Esophagus squamous epithelium (tissue), 5 donors: ENCODE measurements at regions not wholly inside any gene's neighbourhood (a gene's known extent, or its start where the extent isn't known, plus 50 kb on each side); places are given as distances from the start of the nearest gene placed in this dataset.

ENCODE experiments used
- DNase-seq: peaks from one replicate; lab custom pipeline; 2025; lab: John Stamatoyannopoulos, UW
- H3K27ac ChIP-seq, 4 donors: fragments of 200-600 bp; sonication (generic); one replicate each; pipeline ENCODE4 v1.5.1; 2016 to 2019; ENCODE audit warnings: mild to moderate bottlenecking in 1 of 4
- H3K27me3 ChIP-seq, 4 donors: fragments of 200-600 bp; sonication (generic); 1 replicate in 3 of 4; 2 replicates in 1 of 4; pipeline versions ENCODE4 v1.5.1 to v1.6.0; 2017 to 2021; ENCODE audit warnings: antibody characterized with exemption in 1 of 4
- H3K36me3 ChIP-seq, 3 donors: fragments of 200-600 bp; sonication (generic); one replicate each; pipeline ENCODE4 v1.5.1; 2016 to 2019
- H3K4me1 ChIP-seq, 3 donors: fragments of 200-600 bp; sonication (generic); one replicate each; pipeline ENCODE4 v1.5.1; 2017 to 2019
- H3K4me3 ChIP-seq, 4 donors: fragments of 200-600 bp; sonication (generic); 1 replicate in 3 of 4; 2 replicates in 1 of 4; pipeline ENCODE4 v1.5.1; 2016 to 2019; ENCODE audit warnings: mild to moderate bottlenecking in 2 of 4, moderate library complexity in 1 of 4
- H3K9me3 ChIP-seq, 3 donors: fragments of 200-600 bp; sonication (generic); one replicate each; pipeline ENCODE4 v1.5.1; 2016 to 2019
- CTCF ChIP-seq, 6 experiments: fragments of 450-650 bp in 4 of 6; fragments of 200-600 bp in 2 of 6; sonication (generic) in 2 of 6; IDR thresholded peaks; one replicate each; pipeline ENCODE4 v1.5.1; 2016 to 2019; ENCODE audit warnings: antibody characterized with exemption in 6 of 6, mild to moderate bottlenecking in 4 of 6, moderate library complexity in 4 of 6
- POLR2A ChIP-seq, 4 donors: fragments of 450-650 bp; IDR thresholded peaks; one replicate each; pipeline ENCODE4 v1.6.1; 2017; ENCODE audit warnings: antibody characterized with exemption in 4 of 4, mild to moderate bottlenecking in 4 of 4, moderate library complexity in 3 of 4
- WGBS, 2 donors: methylation state at CpG; one replicate each; pipeline ENCODE4 v1.1.5; 2018; 5-methylcytosine and 5-hydroxymethylcytosine counted together
- intact Hi-C: fragments of 100-400 bp; cut with DNase I; formaldehyde crosslinking; loops from one replicate; pipeline ENCODE4 v1.15.0; 2022
- donor health status: DM: yes; HTN: yes; CAD: no.

GRCh38 chr3:110569073-110569472 is 502.5 kb upstream of the NECTIN3 start:
- intact Hi-C loops, result no loop called here
- no peaks in the 10 kb centered on the region for H3K36me3 ChIP-seq
- H3K27me3 ChIP-seq, result no peaks in the 10 kb centered on the region
- H3K4me3 ChIP-seq, result no peak overlapping the region
- H3K4me1 ChIP-seq, result no peaks in the 10 kb centered on the region
- no peak for DNase-seq
- TF ChIP-seq POLR2A (IDR thresholded peaks at IDR 0.05), result no peak
- no peak for TF ChIP-seq CTCF (IDR thresholded peaks at IDR 0.05)
- WGBS, 2 donors, result 65 to 67% methylated on average over 2 of the region's 2 CpGs
- H3K9me3 ChIP-seq, result no peaks in the 10 kb centered on the region
- no peak overlapping the region for H3K27ac ChIP-seq

- Histone ChIP-seq H3K4me1 (no peaks in the 10 kb centered on the region), H3K9me3 (no peaks in the 10 kb centered on the region), H3K36me3 (no peaks in the 10 kb centered on the region), H3K27ac (no peak overlapping the region), H3K27me3 (no peaks in the 10 kb centered on the region), H3K4me3 (no peak overlapping the region)
- 50 to 77% methylated on average over 3 of the region's 3 CpGs for WGBS, 2 donors
- TF ChIP-seq POLR2A (IDR thresholded peaks at IDR 0.05), result no peak
- TF ChIP-seq CTCF (IDR thresholded peaks at IDR 0.05), result no peak
- intact Hi-C loops, result no loop called here
- no peak for DNase-seq
These were observed 495.9 kb upstream of the NECTIN3 start for GRCh38 chr3:110575702-110576101.

- no peak for DNase-seq
These were observed 494.7 kb upstream of the NECTIN3 start for GRCh38 chr3:110576960-110577359.

GRCh38 chr3:110577854-110578253 is 493.8 kb upstream of the NECTIN3 start:
- no peaks in the 10 kb centered on the region for H3K9me3 ChIP-seq
- H3K4me3 ChIP-seq, result no peak overlapping the region
- intact Hi-C loops, result no loop called here
- 53 to 84% methylated on average over 2 of the region's 2 CpGs for WGBS, 2 donors
- no peak overlapping the region for H3K27ac ChIP-seq
- H3K36me3 ChIP-seq, result no peaks in the 10 kb centered on the region
- H3K27me3 ChIP-seq, result no peaks in the 10 kb centered on the region
- DNase-seq, result no peak
- TF ChIP-seq POLR2A (IDR thresholded peaks at IDR 0.05) (no peak), CTCF (IDR thresholded peaks at IDR 0.05) (no peak)
- no peaks in the 10 kb centered on the region for H3K4me1 ChIP-seq

More at GRCh38 chr3:110576960-110577359, 494.7 kb upstream of the NECTIN3 start:
- H3K27me3 ChIP-seq, result no peaks in the 10 kb centered on the region
- no peak overlapping the region for H3K4me3 ChIP-seq
- H3K27ac ChIP-seq, result no peak overlapping the region
- intact Hi-C loops, result no loop called here
- H3K4me1 ChIP-seq, result no peaks in the 10 kb centered on the region
- WGBS, 2 donors, result 32 to 42% methylated on average over 2 to 3 of the region's 3 CpGs
- no peaks in the 10 kb centered on the region for H3K36me3 ChIP-seq
- no peaks in the 10 kb centered on the region for H3K9me3 ChIP-seq
- TF ChIP-seq CTCF (IDR thresholded peaks at IDR 0.05) (no peak), POLR2A (IDR thresholded peaks at IDR 0.05) (no peak)

- no peak overlapping the region for H3K27ac ChIP-seq
- intact Hi-C loops, result no loop called here
- H3K27me3 ChIP-seq, result no peaks in the 10 kb centered on the region
- no peak for TF ChIP-seq POLR2A (IDR thresholded peaks at IDR 0.05)
- TF ChIP-seq CTCF (IDR thresholded peaks at IDR 0.05), result no peak
- WGBS, 2 donors, result 68 to 69% methylated on average over 4 of the region's 4 CpGs
- DNase-seq, result no peak
- H3K9me3 ChIP-seq, result no peaks in the 10 kb centered on the region
- no peaks in the 10 kb centered on the region for H3K36me3 ChIP-seq
- no peaks in the 10 kb centered on the region for H3K4me1 ChIP-seq
- no peak overlapping the region for H3K4me3 ChIP-seq
These were observed 491.6 kb upstream of the NECTIN3 start for GRCh38 chr3:110579840-110580550.
